ENCODE measurements at regions not wholly inside any gene's neighbourhood (a gene's known extent, or its start where the extent isn't known, plus 50 kb on each side); places are given as distances from the start of the nearest gene placed in this dataset.

- Histone ChIP-seq H3K36me3 (ENCODE audit: control insufficient read depth in 1 of 2, insufficient read depth in 2 of 2, low read length in 2 of 2) (no peaks in the 10 kb centered on the region), H3K27me3 (ENCODE audit: low read depth, low read length) (no peaks in the 10 kb centered on the region), H3K27ac (ENCODE audit: low read length) (no peak overlapping the region), H3K4me1 (ENCODE audit: control insufficient read depth in 1 of 2, insufficient read depth in 2 of 2, low read length in 2 of 2) (no peaks in the 10 kb centered on the region), H3K9me3 (ENCODE audit: control insufficient read depth in 1 of 2, low read length in 2 of 2) (peaks cover 0 to 7% of the 10 kb centered on the region in 2 donors), H3K4me3 (ENCODE audit: low read depth in 1 of 2, low read length in 2 of 2) (no peak overlapping the region)
Observed at GRCh38 chr11:134750619-134751018, 338.6 kb upstream of the B3GAT1 start.

GRCh38 chr11:134749040-134749839 is 337.2 kb upstream of the B3GAT1 start:
- no peaks in the 10 kb centered on the region for H3K4me1 ChIP-seq (ENCODE audit: control insufficient read depth in 1 of 2, insufficient read depth in 2 of 2, low read length in 2 of 2)
- H3K36me3 ChIP-seq (ENCODE audit: control insufficient read depth in 1 of 2, insufficient read depth in 2 of 2, low read length in 2 of 2), result no peaks in the 10 kb centered on the region
- no peak overlapping the region for H3K27ac ChIP-seq (ENCODE audit: low read length)
- no peak overlapping the region for H3K4me3 ChIP-seq (ENCODE audit: low read depth in 1 of 2, low read length in 2 of 2)
- peaks cover 0 to 7% of the 10 kb centered on the region in 2 donors for H3K9me3 ChIP-seq (ENCODE audit: control insufficient read depth in 1 of 2, low read length in 2 of 2)
- no peaks in the 10 kb centered on the region for H3K27me3 ChIP-seq (ENCODE audit: low read depth, low read length)

GRCh38 chr11:134746609-134747008 is 334.6 kb upstream of the B3GAT1 start:
- Histone ChIP-seq H3K27ac (ENCODE audit: low read length) (no peak overlapping the region), H3K9me3 (ENCODE audit: control insufficient read depth in 1 of 2, low read length in 2 of 2) (peaks cover 0 to 7% of the 10 kb centered on the region in 2 donors), H3K4me3 (ENCODE audit: low read depth in 1 of 2, low read length in 2 of 2) (no peak overlapping the region), H3K4me1 (ENCODE audit: control insufficient read depth in 1 of 2, insufficient read depth in 2 of 2, low read length in 2 of 2) (no peaks in the 10 kb centered on the region), H3K36me3 (ENCODE audit: control insufficient read depth in 1 of 2, insufficient read depth in 2 of 2, low read length in 2 of 2) (no peaks in the 10 kb centered on the region), H3K27me3 (ENCODE audit: low read depth, low read length) (no peaks in the 10 kb centered on the region)

GRCh38 chr11:134745456-134745855 is 333.4 kb upstream of the B3GAT1 start:
- peaks cover 0 to 7% of the 10 kb centered on the region in 2 donors for H3K9me3 ChIP-seq (ENCODE audit: control insufficient read depth in 1 of 2, low read length in 2 of 2)
- H3K27me3 ChIP-seq (ENCODE audit: low read depth, low read length), result no peaks in the 10 kb centered on the region
- H3K36me3 ChIP-seq (ENCODE audit: control insufficient read depth in 1 of 2, insufficient read depth in 2 of 2, low read length in 2 of 2), result no peaks in the 10 kb centered on the region
- H3K27ac ChIP-seq (ENCODE audit: low read length), result no peak overlapping the region
- no peaks in the 10 kb centered on the region for H3K4me1 ChIP-seq (ENCODE audit: control insufficient read depth in 1 of 2, insufficient read depth in 2 of 2, low read length in 2 of 2)
- H3K4me3 ChIP-seq (ENCODE audit: low read depth in 1 of 2, low read length in 2 of 2), result no peak overlapping the region

- H3K4me1 ChIP-seq (ENCODE audit: control insufficient read depth in 1 of 2, insufficient read depth in 2 of 2, low read length in 2 of 2), result no peaks in the 10 kb centered on the region
- no peak overlapping the region for H3K27ac ChIP-seq (ENCODE audit: low read length)
- no peaks in the 10 kb centered on the region for H3K27me3 ChIP-seq (ENCODE audit: low read depth, low read length)
- H3K4me3 ChIP-seq (ENCODE audit: low read depth in 1 of 2, low read length in 2 of 2), result no peak overlapping the region
- H3K9me3 ChIP-seq (ENCODE audit: control insufficient read depth in 1 of 2, low read length in 2 of 2), result peaks cover 0 to 7% of the 10 kb centered on the region in 2 donors
- H3K36me3 ChIP-seq (ENCODE audit: control insufficient read depth in 1 of 2, insufficient read depth in 2 of 2, low read length in 2 of 2), result no peaks in the 10 kb centered on the region
Observed at GRCh38 chr11:134743820-134744195, 331.8 kb upstream of the B3GAT1 start.

- Histone ChIP-seq H3K36me3 (ENCODE audit: control insufficient read depth in 1 of 2, insufficient read depth in 2 of 2, low read length in 2 of 2) (no peaks in the 10 kb centered on the region), H3K4me3 (ENCODE audit: low read depth in 1 of 2, low read length in 2 of 2) (no peak overlapping the region), H3K9me3 (ENCODE audit: control insufficient read depth in 1 of 2, low read length in 2 of 2) (peaks cover 0 to 2% of the 10 kb centered on the region in 2 donors), H3K27ac (ENCODE audit: low read length) (no peak overlapping the region), H3K4me1 (ENCODE audit: control insufficient read depth in 1 of 2, insufficient read depth in 2 of 2, low read length in 2 of 2) (no peaks in the 10 kb centered on the region), H3K27me3 (ENCODE audit: low read depth, low read length) (no peaks in the 10 kb centered on the region)
Observed at GRCh38 chr11:134742956-134743819, 331.1 kb upstream of the B3GAT1 start.

- Histone ChIP-seq H3K27ac (ENCODE audit: low read length) (no peak overlapping the region), H3K36me3 (ENCODE audit: control insufficient read depth in 1 of 2, insufficient read depth in 2 of 2, low read length in 2 of 2) (no peaks in the 10 kb centered on the region), H3K4me3 (ENCODE audit: low read depth in 1 of 2, low read length in 2 of 2) (no peak overlapping the region), H3K27me3 (ENCODE audit: low read depth, low read length) (no peaks in the 10 kb centered on the region), H3K4me1 (ENCODE audit: control insufficient read depth in 1 of 2, insufficient read depth in 2 of 2, low read length in 2 of 2) (no peaks in the 10 kb centered on the region), H3K9me3 (ENCODE audit: control insufficient read depth in 1 of 2, low read length in 2 of 2) (no peaks in the 10 kb centered on the region)
Observed at GRCh38 chr11:134742224-134742612, 330.2 kb upstream of the B3GAT1 start.

GRCh38 chr11:134741453-134742223 is 329.6 kb upstream of the B3GAT1 start:
- H3K4me3 ChIP-seq (ENCODE audit: low read depth in 1 of 2, low read length in 2 of 2), result no peak overlapping the region
- H3K9me3 ChIP-seq (ENCODE audit: control insufficient read depth in 1 of 2, low read length in 2 of 2), result no peaks in the 10 kb centered on the region
- peaks cover 3% of the 10 kb centered on the region for H3K27me3 ChIP-seq (ENCODE audit: low read depth, low read length)
- no peak overlapping the region for H3K27ac ChIP-seq (ENCODE audit: low read length)
- no peaks in the 10 kb centered on the region for H3K36me3 ChIP-seq (ENCODE audit: control insufficient read depth in 1 of 2, insufficient read depth in 2 of 2, low read length in 2 of 2)
- H3K4me1 ChIP-seq (ENCODE audit: control insufficient read depth in 1 of 2, insufficient read depth in 2 of 2, low read length in 2 of 2), result no peaks in the 10 kb centered on the region

GRCh38 chr11:134740590-134741261 is 328.7 kb upstream of the B3GAT1 start:
- no peak overlapping the region for H3K27ac ChIP-seq (ENCODE audit: low read length)
- no peaks in the 10 kb centered on the region for H3K9me3 ChIP-seq (ENCODE audit: control insufficient read depth in 1 of 2, low read length in 2 of 2)
- no peaks in the 10 kb centered on the region for H3K4me1 ChIP-seq (ENCODE audit: control insufficient read depth in 1 of 2, insufficient read depth in 2 of 2, low read length in 2 of 2)
- H3K4me3 ChIP-seq (ENCODE audit: low read depth in 1 of 2, low read length in 2 of 2), result no peak overlapping the region
- H3K27me3 ChIP-seq (ENCODE audit: low read depth, low read length), result peaks cover 4% of the 10 kb centered on the region
- no peaks in the 10 kb centered on the region for H3K36me3 ChIP-seq (ENCODE audit: control insufficient read depth in 1 of 2, insufficient read depth in 2 of 2, low read length in 2 of 2)

- no peak overlapping the region for H3K27ac ChIP-seq (ENCODE audit: low read length)
- peaks cover 0 to 8% of the 10 kb centered on the region in 2 donors for H3K4me1 ChIP-seq (ENCODE audit: control insufficient read depth in 1 of 2, insufficient read depth in 2 of 2, low read length in 2 of 2)
- H3K4me3 ChIP-seq (ENCODE audit: low read depth in 1 of 2, low read length in 2 of 2), result no peak overlapping the region
- H3K36me3 ChIP-seq (ENCODE audit: control insufficient read depth in 1 of 2, insufficient read depth in 2 of 2, low read length in 2 of 2), result no peaks in the 10 kb centered on the region
- H3K27me3 ChIP-seq (ENCODE audit: low read depth, low read length), result peaks cover 4% of the 10 kb centered on the region
- H3K9me3 ChIP-seq (ENCODE audit: control insufficient read depth in 1 of 2, low read length in 2 of 2), result no peaks in the 10 kb centered on the region
Observed at GRCh38 chr11:134739136-134739535, 327.1 kb upstream of the B3GAT1 start.
